SK-N-SH treated with all-trans-retinoic acid at 6 μM for 48 hours (cell line): ENCODE measurements at regions not wholly inside any gene's neighbourhood (a gene's known extent, or its start where the extent isn't known, plus 50 kb on each side); places are given as distances from the start of the nearest gene placed in this dataset.

Experiments
- ARNTL ChIP-seq: fragments of 450-650 bp; formaldehyde crosslinking; IDR thresholded peaks from 2 replicates; pipeline ENCODE4 v1.5.0; 2020; ENCODE audit warnings: low read depth, mild to moderate bottlenecking, moderate library complexity, borderline replicate concordance
- CREB5 ChIP-seq: fragments of 250-450 bp; sonication (Bioruptor Pico); IDR thresholded peaks from 2 replicates; pipeline ENCODE4 v1.5.1; 2020; ENCODE audit warnings: low read depth, mild to moderate bottlenecking, moderate library complexity
- GLIS3 ChIP-seq: fragments of 250-450 bp; sonication (Bioruptor Pico); IDR thresholded peaks from 2 replicates; pipeline ENCODE4 v1.5.0; 2020; ENCODE audit warnings: mild to moderate bottlenecking, moderate library complexity
- ISL1 ChIP-seq: fragments of 250-450 bp; sonication (Bioruptor Pico); IDR thresholded peaks from 2 replicates; pipeline ENCODE4 v2.1.2; 2022; ENCODE audit warnings: mild to moderate bottlenecking, moderate library complexity
- PATZ1 ChIP-seq: fragments of 250-450 bp; sonication (Bioruptor Pico); IDR thresholded peaks from 2 replicates; pipeline ENCODE4 v1.8.0; 2020; ENCODE audit warnings: mild to moderate bottlenecking, moderate library complexity, borderline replicate concordance
- RARB ChIP-seq: fragments of 250-450 bp; sonication (Bioruptor Pico); IDR thresholded peaks from 2 replicates; pipeline ENCODE4 v1.8.0; 2021; ENCODE audit warnings: mild to moderate bottlenecking, moderate library complexity
- TCF4 ChIP-seq: fragments of 250-450 bp; sonication (Bioruptor Pico); IDR thresholded peaks from 2 replicates; pipeline ENCODE4 v1.8.0; 2021; ENCODE audit warnings: mild to moderate bottlenecking, moderate library complexity, borderline replicate concordance
- TSHZ2 ChIP-seq: fragments of 250-450 bp; sonication (Bioruptor Pico); IDR thresholded peaks from 2 replicates; pipeline ENCODE4 v1.5.0; 2020; ENCODE audit warnings: mild to moderate bottlenecking, moderate library complexity
- ZC3H10 ChIP-seq: fragments of 250-450 bp; sonication (Bioruptor Pico); IDR thresholded peaks from 2 replicates; pipeline ENCODE4 v1.5.1; 2021; ENCODE audit warnings: mild to moderate bottlenecking, moderate library complexity
- ZNF565 ChIP-seq: fragments of 450-650 bp; formaldehyde crosslinking; conservative IDR thresholded peaks from 2 replicates; pipeline ENCODE4 v1.5.0; 2020; ENCODE audit warnings: low read depth, mild to moderate bottlenecking, moderate library complexity
- ZNF8 ChIP-seq: fragments of 450-650 bp; formaldehyde crosslinking; IDR thresholded peaks from 2 replicates; pipeline ENCODE4 v1.5.0; 2020; ENCODE audit warnings: mild to moderate bottlenecking, moderate library complexity

- TF ChIP-seq TCF4 (CRISPR knock-in tag): no peak
- no peak for TF ChIP-seq RARB (CRISPR knock-in tag)
- no peak for TF ChIP-seq ZNF8 (CRISPR knock-in tag)
- no peak for TF ChIP-seq PATZ1
- TF ChIP-seq ZC3H10 (CRISPR knock-in tag): no peak
- TF ChIP-seq CREB5: no peak
- TF ChIP-seq TSHZ2 (CRISPR knock-in tag): no peak
- TF ChIP-seq ARNTL (CRISPR knock-in tag): no peak
- no peak for TF ChIP-seq GLIS3 (CRISPR knock-in tag)
- TF ChIP-seq ZNF565: no peak
- TF ChIP-seq ISL1: no peak
Measured at GRCh38 chr1:81313289-81313688, 487.4 kb upstream of the ADGRL2 start.
